Psoas muscle (tissue), 7 donors: ENCODE measurements at regions not wholly inside any gene's neighbourhood (a gene's known extent, or its start where the extent isn't known, plus 50 kb on each side); places are given as distances from the start of the nearest gene placed in this dataset.

ENCODE experiments used
- ATAC-seq, 4 donors: fragments of 200-7000 bp; cut with Tn5 transposase; one replicate each; pipeline ENCODE4 v1.9.1; 2020; ENCODE audit warnings: moderate library complexity in 3 of 4, mild to moderate bottlenecking in 2 of 4
- DNase-seq, 2 donors: peaks; one replicate each; pipeline ENCODE4 v3.0.0-alpha.2; 2020
- H3K27ac ChIP-seq: fragments of 200-600 bp; one replicate; pipeline ENCODE4 v1.8.0; 2022
- H3K27me3 ChIP-seq, 3 donors: fragments of 200-600 bp in 1 of 3; one replicate each; pipeline versions ENCODE4 v1.6.1 to v1.8.0; 2013 to 2022; ENCODE audit warnings: low read length in 2 of 3, mild to moderate bottlenecking in 2 of 3, moderate library complexity in 1 of 3; ENCODE audit not compliant: insufficient read depth in 3 of 3
- H3K36me3 ChIP-seq, 2 donors: fragments of 200-600 bp in 1 of 2; one replicate each; pipeline versions ENCODE4 v1.6.1 to v1.8.0; 2013 to 2022; ENCODE audit warnings: low read depth in 1 of 2, mild to moderate bottlenecking in 1 of 2, moderate library complexity in 1 of 2; ENCODE audit not compliant: insufficient read depth in 1 of 2
- H3K4me1 ChIP-seq: fragments of 200-600 bp; one replicate; pipeline ENCODE4 v1.8.0; 2022
- H3K4me3 ChIP-seq: fragments of 200-600 bp; one replicate; pipeline ENCODE4 v1.8.0; 2022; ENCODE audit warnings: mild to moderate bottlenecking
- H3K9me3 ChIP-seq: fragments of 200-600 bp; one replicate; pipeline ENCODE4 v1.8.0; 2022
- WGBS, 3 donors: extraction: QIAGEN DNeasy Blood & Tissue Kit; methylation state at CpG; one replicate each; pipeline versions ENCODE4 v1.1.6 to v1.1.7; 2013; 5-methylcytosine and 5-hydroxymethylcytosine counted together
- intact Hi-C, 2 donors: fragments of 100-400 bp; cut with DNase I; formaldehyde crosslinking; loops; one replicate each; pipeline versions ENCODE4 v1.11.0 to v1.14.2; 2022
- TF ChIP-seq, protein P1 (sequence below): fragments of 200-600 bp; IDR thresholded peaks from one replicate; pipeline ENCODE4 v1.8.0; 2022; ENCODE audit warnings: antibody characterized with exemption
- donor health status: healthy with polysubstance abuse.
- donor health status: DM: no; HTN: no; CAD: no; lungs with moderate emphysema.
- donor health status: Bipolar disorder and iron deficiency.
- donor health status: healthy.
- donor health status: DM: yes; HTN: yes; CAD: no.
- donor health status: DM: no; HTN: no; CAD: no.
- donor health status: DM: yes; HTN: yes; CAD: no.

DNA sequence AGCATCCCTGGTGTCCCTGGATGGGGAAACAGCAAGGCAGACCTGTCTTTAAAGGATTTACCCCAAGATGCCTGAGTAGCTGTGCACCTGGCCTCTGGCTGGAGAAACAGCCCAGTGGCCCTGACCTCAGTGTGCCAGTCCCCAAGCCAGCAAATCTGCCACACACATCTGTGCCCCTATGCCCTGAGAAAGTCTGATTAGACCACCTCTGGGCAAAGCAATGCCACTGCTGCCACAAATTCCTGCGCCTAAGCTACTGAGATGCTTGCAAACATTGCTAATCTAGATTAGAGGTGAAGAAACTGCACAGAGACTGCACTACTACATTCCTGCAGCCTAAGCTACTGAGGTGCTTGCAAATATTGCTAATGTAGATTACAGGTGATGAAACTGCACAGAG, 269.6 kb downstream of the CEMIP2 start:
- DNase-seq (no peak), ATAC-seq (no peak)
- WGBS, 3 donors = 81 to 85% (median 84%) methylated on average over 1 of the region's 1 CpG
- Histone ChIP-seq H3K36me3 (no peaks in the 10 kb centered on the region), H3K4me1 (no peaks in the 10 kb centered on the region), H3K27ac (no peak overlapping the region), H3K27me3 (peaks cover 0 to 2% (median 0%) of the 10 kb centered on the region in 3 donors), H3K4me3 (no peak overlapping the region), H3K9me3 (peaks cover 15% of the 10 kb centered on the region)
- TF ChIP-seq, protein P1, sequence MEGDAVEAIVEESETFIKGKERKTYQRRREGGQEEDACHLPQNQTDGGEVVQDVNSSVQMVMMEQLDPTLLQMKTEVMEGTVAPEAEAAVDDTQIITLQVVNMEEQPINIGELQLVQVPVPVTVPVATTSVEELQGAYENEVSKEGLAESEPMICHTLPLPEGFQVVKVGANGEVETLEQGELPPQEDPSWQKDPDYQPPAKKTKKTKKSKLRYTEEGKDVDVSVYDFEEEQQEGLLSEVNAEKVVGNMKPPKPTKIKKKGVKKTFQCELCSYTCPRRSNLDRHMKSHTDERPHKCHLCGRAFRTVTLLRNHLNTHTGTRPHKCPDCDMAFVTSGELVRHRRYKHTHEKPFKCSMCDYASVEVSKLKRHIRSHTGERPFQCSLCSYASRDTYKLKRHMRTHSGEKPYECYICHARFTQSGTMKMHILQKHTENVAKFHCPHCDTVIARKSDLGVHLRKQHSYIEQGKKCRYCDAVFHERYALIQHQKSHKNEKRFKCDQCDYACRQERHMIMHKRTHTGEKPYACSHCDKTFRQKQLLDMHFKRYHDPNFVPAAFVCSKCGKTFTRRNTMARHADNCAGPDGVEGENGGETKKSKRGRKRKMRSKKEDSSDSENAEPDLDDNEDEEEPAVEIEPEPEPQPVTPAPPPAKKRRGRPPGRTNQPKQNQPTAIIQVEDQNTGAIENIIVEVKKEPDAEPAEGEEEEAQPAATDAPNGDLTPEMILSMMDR = no peak
- intact Hi-C loops = no loop called here

DNA sequence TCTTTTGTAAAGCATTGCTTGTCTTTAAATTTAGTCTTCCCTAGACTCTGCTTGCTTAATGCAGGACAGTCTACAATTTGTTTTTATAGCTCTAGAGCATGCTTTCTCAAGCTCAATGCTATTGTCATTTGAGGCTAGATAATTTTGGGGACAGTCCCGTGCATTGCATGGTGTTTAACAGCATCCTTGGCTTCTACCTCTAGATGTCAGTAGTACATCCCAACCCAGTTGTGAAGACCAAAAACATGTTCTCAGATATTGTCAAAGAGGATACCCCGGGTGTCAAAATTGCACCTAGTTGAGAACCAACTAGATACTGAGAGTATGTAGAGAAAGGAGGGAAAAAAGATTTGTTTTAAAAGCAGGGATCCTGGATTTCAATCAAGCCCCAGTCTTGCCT, 277.5 kb downstream of the CEMIP2 start:
- Histone ChIP-seq H3K27me3 (peaks cover 0 to 1% (median 0%) of the 10 kb centered on the region in 3 donors), H3K36me3 (no peaks in the 10 kb centered on the region), H3K9me3 (peaks cover 1% of the 10 kb centered on the region), H3K27ac (no peak overlapping the region), H3K4me3 (no peak overlapping the region), H3K4me1 (no peaks in the 10 kb centered on the region)
- TF ChIP-seq, protein P1 = no peak
- WGBS, 3 donors = 30 to 41% (median 38%) methylated on average over 2 of the region's 2 CpGs
- ATAC-seq = no peak
- no peak for DNase-seq
- intact Hi-C loops = no loop called here

DNA sequence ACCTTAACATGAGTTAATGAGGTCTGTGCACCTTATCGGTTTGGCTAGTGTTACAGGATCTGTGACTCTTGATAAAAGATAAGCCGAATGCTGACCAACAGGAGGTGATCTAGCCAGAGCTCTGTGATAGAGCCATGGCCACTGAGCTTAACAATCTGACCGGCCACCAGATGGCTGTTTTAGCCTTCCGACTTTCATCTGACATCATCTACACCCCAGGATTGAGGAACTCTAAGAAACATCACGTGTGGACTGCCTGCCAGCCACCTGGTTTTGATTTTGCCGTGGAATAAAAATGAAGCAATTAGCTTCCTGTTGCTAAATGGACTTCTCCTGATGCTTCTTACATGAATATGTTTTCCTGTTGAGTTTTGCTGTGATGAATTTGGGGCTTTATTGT, 281.3 kb downstream of the CEMIP2 start:
- WGBS, 3 donors = 27 to 34% (median 32%) methylated on average over 6 of the region's 6 CpGs
- intact Hi-C loops = no loop called here
- Histone ChIP-seq H3K27ac (no peak overlapping the region), H3K9me3 (no peaks in the 10 kb centered on the region), H3K36me3 (no peaks in the 10 kb centered on the region), H3K27me3 (no peaks in the 10 kb centered on the region), H3K4me3 (no peak overlapping the region), H3K4me1 (no peaks in the 10 kb centered on the region)
- peak in 1 of 4 donors; percentile 36 for ATAC-seq
- TF ChIP-seq, protein P1 = no peak
- DNase-seq = peak in 1 of 2 donors; percentile 16

DNA sequence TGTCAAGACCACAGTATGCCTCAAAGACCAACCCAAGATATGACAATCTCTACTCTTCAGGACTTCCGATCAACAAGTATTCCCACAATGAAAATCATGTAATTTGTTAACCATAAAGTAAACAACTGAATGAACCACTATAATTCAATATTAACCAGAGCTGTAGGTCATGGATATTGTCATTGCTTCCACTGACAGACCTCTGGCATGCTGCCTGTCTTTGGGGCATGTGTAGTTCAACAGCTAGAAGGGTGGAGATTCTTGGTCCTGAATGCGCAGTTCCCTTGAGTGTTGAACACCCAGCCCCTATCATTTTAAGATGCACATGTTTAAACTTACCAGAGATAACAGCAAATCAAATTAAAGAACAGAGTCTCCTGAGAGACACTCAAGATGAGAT, 283.0 kb downstream of the CEMIP2 start:
- no peak overlapping the region for H3K4me3 ChIP-seq
- DNase-seq = no peak
- no peaks in the 10 kb centered on the region for H3K4me1 ChIP-seq
- H3K36me3 ChIP-seq = no peaks in the 10 kb centered on the region
- no peak overlapping the region for H3K27ac ChIP-seq
- no peak for ATAC-seq
- WGBS, 3 donors = 89 to 96% (median 95%) methylated on average over 2 of the region's 2 CpGs
- H3K9me3 ChIP-seq = no peaks in the 10 kb centered on the region
- TF ChIP-seq, protein P1 = no peak
- no peaks in the 10 kb centered on the region for H3K27me3 ChIP-seq
- intact Hi-C loops = no loop called here

DNA sequence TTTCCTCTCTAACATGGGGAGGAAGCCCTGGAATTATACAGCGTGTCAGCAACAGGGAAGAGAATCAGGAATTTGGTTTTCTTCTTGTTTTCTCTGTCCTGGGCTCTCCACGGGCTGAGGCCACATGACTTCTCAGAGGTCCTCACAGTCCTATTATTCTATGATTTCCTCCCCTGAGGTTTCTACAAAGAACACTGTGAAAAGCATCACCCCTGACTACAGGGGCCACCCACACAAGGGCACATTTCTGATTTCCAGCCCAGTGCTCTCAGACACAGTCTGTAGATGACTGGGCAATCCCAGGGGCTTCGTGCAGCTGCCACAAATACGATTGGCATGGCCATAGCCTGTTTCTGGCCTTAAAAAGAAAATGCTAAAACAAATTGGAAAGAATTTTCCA, 284.9 kb downstream of the CEMIP2 start:
- Histone ChIP-seq H3K9me3 (no peaks in the 10 kb centered on the region), H3K27ac (no peak overlapping the region), H3K4me1 (no peaks in the 10 kb centered on the region), H3K36me3 (no peaks in the 10 kb centered on the region), H3K4me3 (no peak overlapping the region), H3K27me3 (no peaks in the 10 kb centered on the region)
- no peak for ATAC-seq
- WGBS, 3 donors = 15 to 30% (median 17%) methylated on average over 4 of the region's 4 CpGs
- no peak for DNase-seq
- TF ChIP-seq, protein P1 = no peak
- intact Hi-C loops = no loop called here
